Sigmoid colon (tissue), 4 donors: ENCODE measurements at regions not wholly inside any gene's neighbourhood (a gene's known extent, or its start where the extent isn't known, plus 50 kb on each side); places are given as distances from the start of the nearest gene placed in this dataset.

Source experiments
- CTCF ChIP-seq, 4 experiments: fragments of 450-650 bp in 3 of 4; fragments of 200-600 bp in 1 of 4; IDR thresholded peaks; one replicate each; pipeline ENCODE4 v1.5.1; 2016 to 2019; ENCODE audit warnings: antibody characterized with exemption in 4 of 4, mild to moderate bottlenecking in 3 of 4, moderate library complexity in 2 of 4
- EP300 ChIP-seq, 4 donors: sonication (generic); formaldehyde crosslinking; IDR thresholded peaks; one replicate each; pipeline ENCODE4 v1.6.1; 2017; ENCODE audit warnings: antibody characterized with exemption in 4 of 4
- POLR2A ChIP-seq, 2 donors: fragments of 450-650 bp; IDR thresholded peaks; one replicate each; pipeline ENCODE4 v1.6.1; 2016; ENCODE audit warnings: antibody characterized with exemption in 2 of 2, mild to moderate bottlenecking in 2 of 2, moderate library complexity in 2 of 2

DNA sequence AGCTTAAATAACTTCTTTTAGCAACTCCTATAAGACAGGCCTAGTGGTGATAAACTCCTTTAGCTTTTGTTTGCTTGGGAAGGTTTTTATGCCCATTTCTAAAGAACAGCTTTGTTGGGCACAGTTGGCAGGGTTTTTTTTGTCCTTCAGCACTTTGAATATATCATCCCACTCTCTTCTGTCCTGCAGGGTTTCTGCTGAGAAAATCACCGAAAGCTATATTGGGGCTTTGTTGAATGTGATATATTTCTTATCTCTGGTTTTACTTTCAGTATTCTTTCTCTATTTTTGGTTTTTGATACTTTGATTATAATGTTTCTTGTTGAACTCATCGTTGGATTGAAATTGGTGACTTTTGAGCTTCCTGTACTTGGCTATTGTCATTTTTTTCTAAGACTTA, 372.8 kb upstream of the ZC3H15 start:
- TF ChIP-seq EP300 (IDR thresholded peaks at IDR 0.05) = no peak
- no peak for TF ChIP-seq POLR2A (IDR thresholded peaks at IDR 0.05)
- no peak for TF ChIP-seq CTCF (IDR thresholded peaks at IDR 0.05)
